ENCODE measurements at regions not wholly inside any gene's neighbourhood (a gene's known extent, or its start where the extent isn't known, plus 50 kb on each side); places are given as distances from the start of the nearest gene placed in this dataset.

DNA sequence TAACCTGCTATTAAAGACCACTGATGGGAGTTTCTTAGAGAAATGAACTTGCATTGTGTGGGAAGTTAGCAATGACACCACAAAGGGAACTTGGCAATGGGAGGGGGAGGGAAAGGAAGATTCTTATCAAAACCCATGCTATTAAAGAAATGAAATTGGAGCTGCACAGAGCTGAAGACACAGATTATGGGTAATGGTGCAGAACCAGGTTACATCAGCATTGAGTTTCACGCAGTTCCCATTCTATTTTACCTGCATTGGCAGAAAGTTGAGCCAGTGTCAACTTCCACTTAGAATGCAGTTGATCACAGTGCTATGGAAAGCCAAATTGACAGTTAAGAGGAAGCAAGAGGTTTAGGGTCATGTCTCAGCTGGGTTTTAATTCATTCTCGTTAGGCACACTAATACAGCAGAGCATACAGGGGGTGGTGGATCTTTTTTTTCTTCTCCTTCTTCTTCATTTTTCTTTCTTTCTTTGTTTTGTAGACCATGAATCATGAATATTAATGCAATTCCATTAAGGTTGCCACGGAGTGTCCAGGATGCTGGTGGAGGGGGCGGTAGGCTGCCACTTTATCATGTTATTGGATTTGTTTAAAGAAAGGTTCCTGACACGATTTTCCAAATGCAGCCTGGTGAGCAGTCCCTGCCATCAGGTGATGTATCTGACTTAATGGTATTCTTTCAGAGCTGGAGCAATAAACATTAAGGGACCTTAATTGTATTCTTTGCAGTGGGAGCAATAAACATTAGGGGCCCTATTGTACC, 1092.0 kb upstream of the MAP3K7 start:
- TF ChIP-seq, protein P1, sequence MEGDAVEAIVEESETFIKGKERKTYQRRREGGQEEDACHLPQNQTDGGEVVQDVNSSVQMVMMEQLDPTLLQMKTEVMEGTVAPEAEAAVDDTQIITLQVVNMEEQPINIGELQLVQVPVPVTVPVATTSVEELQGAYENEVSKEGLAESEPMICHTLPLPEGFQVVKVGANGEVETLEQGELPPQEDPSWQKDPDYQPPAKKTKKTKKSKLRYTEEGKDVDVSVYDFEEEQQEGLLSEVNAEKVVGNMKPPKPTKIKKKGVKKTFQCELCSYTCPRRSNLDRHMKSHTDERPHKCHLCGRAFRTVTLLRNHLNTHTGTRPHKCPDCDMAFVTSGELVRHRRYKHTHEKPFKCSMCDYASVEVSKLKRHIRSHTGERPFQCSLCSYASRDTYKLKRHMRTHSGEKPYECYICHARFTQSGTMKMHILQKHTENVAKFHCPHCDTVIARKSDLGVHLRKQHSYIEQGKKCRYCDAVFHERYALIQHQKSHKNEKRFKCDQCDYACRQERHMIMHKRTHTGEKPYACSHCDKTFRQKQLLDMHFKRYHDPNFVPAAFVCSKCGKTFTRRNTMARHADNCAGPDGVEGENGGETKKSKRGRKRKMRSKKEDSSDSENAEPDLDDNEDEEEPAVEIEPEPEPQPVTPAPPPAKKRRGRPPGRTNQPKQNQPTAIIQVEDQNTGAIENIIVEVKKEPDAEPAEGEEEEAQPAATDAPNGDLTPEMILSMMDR (IDR thresholded peaks at IDR 0.05), result no peak
- TF ChIP-seq POLR2A (IDR thresholded peaks at IDR 0.05), result no peak
